ENCODE measurements at regions not wholly inside any gene's neighbourhood (a gene's known extent, or its start where the extent isn't known, plus 50 kb on each side); places are given as distances from the start of the nearest gene placed in this dataset.

DNA sequence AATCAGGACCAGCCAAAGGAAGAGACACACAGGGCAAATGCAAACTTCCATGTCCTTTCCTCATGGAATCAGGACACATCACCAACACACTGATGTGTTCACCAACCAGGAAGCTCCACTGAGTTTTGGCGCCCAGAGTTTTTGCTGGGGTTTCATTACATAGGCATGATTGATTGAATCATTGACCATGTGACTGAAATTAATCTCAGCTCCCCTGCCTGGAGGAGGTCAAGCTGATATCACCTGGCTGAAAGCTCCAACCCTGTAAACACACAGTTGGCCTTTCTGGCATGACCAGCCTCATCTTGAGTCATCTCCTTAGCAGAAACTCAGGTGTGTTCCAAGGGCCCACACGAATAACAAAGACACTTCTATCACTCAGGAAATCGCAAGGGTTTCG, 133.2 kb downstream of the TRIM29 start:
- no peak overlapping the region for H2BK5ac ChIP-seq (ENCODE audit: insufficient read length, low read length)
- no peak overlapping the region for H3K14ac ChIP-seq (ENCODE audit: insufficient read depth, low read length)
- no peaks in the 10 kb centered on the region for H3K27me3 ChIP-seq (ENCODE audit: insufficient read depth, low read length)
- no peak overlapping the region for H3K18ac ChIP-seq (ENCODE audit: insufficient read length, low read depth, low read length)
- peaks cover 36% of the 10 kb centered on the region for H3K27me3 Mint-ChIP-seq (ENCODE audit: low read depth)
- peaks cover 0 to 5% (median 0%) of the 10 kb centered on the region in 3 experiments; a peak in 1 of 7 replicates for H3K36me3 Mint-ChIP-seq (ENCODE audit: insufficient read depth in 1 of 3, low read depth in 3 of 3)
- no peak overlapping the region for H3K27ac Mint-ChIP-seq
- H3K9ac ChIP-seq (ENCODE audit: extremely low read depth, insufficient read length, low read length), result no peak overlapping the region
- peaks cover 6% of the 10 kb centered on the region for H3K4me1 ChIP-seq (ENCODE audit: insufficient read depth, low read length)
- no peak overlapping the region for H3K4me3 Mint-ChIP-seq
- no peaks in the 10 kb centered on the region for H3K79me2 ChIP-seq (ENCODE audit: insufficient read depth, low read length)
- H4K5ac ChIP-seq (ENCODE audit: insufficient read length, low read depth, low read length), result no peak overlapping the region
- H2AK5ac ChIP-seq (ENCODE audit: insufficient read length, low read length), result no peak overlapping the region
- H2BK15ac ChIP-seq (ENCODE audit: low read depth, low read length), result no peak overlapping the region
- no peak overlapping the region for H2BK20ac ChIP-seq (ENCODE audit: low read depth, low read length, poor library complexity, severe bottlenecking)
- H3K4me2 ChIP-seq (ENCODE audit: insufficient read depth, insufficient read length, low read length), result no peak overlapping the region
- no peak overlapping the region for H3K56ac ChIP-seq (ENCODE audit: insufficient read length, low read depth, low read length)
- H3K4me1 Mint-ChIP-seq, result peaks cover 31 to 34% of the 10 kb centered on the region in 2 experiments
- H2BK12ac ChIP-seq (ENCODE audit: insufficient read length, low read depth, low read length), result no peak overlapping the region
- no peak overlapping the region for H4K91ac ChIP-seq (ENCODE audit: insufficient read length, low read depth, low read length)
- no peak overlapping the region for H2AFZ ChIP-seq (ENCODE audit: low read length)
- H4K8ac ChIP-seq (replicated peaks; ENCODE audit: insufficient read length, low read depth, low read length), result no peak overlapping the region
- no peak overlapping the region for H3K4ac ChIP-seq (ENCODE audit: low read depth, low read length)
- TF ChIP-seq, protein P1, sequence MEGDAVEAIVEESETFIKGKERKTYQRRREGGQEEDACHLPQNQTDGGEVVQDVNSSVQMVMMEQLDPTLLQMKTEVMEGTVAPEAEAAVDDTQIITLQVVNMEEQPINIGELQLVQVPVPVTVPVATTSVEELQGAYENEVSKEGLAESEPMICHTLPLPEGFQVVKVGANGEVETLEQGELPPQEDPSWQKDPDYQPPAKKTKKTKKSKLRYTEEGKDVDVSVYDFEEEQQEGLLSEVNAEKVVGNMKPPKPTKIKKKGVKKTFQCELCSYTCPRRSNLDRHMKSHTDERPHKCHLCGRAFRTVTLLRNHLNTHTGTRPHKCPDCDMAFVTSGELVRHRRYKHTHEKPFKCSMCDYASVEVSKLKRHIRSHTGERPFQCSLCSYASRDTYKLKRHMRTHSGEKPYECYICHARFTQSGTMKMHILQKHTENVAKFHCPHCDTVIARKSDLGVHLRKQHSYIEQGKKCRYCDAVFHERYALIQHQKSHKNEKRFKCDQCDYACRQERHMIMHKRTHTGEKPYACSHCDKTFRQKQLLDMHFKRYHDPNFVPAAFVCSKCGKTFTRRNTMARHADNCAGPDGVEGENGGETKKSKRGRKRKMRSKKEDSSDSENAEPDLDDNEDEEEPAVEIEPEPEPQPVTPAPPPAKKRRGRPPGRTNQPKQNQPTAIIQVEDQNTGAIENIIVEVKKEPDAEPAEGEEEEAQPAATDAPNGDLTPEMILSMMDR (conservative IDR thresholded peaks at IDR 0.05), result no peak
- H3K9me3 Mint-ChIP-seq, result peaks cover 0 to 4% of the 10 kb centered on the region in 2 experiments; a peak in 1 of 5 replicates
- H2BK120ac ChIP-seq (ENCODE audit: low read depth, low read length, poor library complexity, severe bottlenecking), result no peak overlapping the region
- H4K20me1 ChIP-seq (ENCODE audit: control insufficient read depth, insufficient read depth, insufficient read length), result no peaks in the 10 kb centered on the region
- whole genome bisulfite sequencing (ENCODE audit: extremely low coverage, insufficient read length, low lambda C conversion rate), result no CpG with 5 or more reads among the region's 4 CpGs
- no peaks in the 10 kb centered on the region for H3K23me2 ChIP-seq (ENCODE audit: insufficient read length, low read depth, low read length, poor library complexity, severe bottlenecking)
- H3K27ac ChIP-seq (ENCODE audit: insufficient read length, low read depth, low read length), result no peak overlapping the region
- DNase-seq, result no peak
- no peak overlapping the region for H3K23ac ChIP-seq (ENCODE audit: insufficient read length, low read depth, low read length)
- no peaks in the 10 kb centered on the region for H3K9me3 ChIP-seq (ENCODE audit: control insufficient read depth, low read depth, low read length)
- no peaks in the 10 kb centered on the region for H3K79me1 ChIP-seq (ENCODE audit: insufficient read depth, low read depth, low read length, poor library complexity, severe bottlenecking)
- no peak overlapping the region for H3T11ph ChIP-seq (ENCODE audit: low read length)
